UCSD-AML1 (cell line): ENCODE measurements at regions not wholly inside any gene's neighbourhood (a gene's known extent, or its start where the extent isn't known, plus 50 kb on each side); places are given as distances from the start of the nearest gene placed in this dataset.

ENCODE experiments used
- DNase-seq: peaks from one replicate; lab custom pipeline; 2025; ENCODE audit not compliant: unreplicated experiment; lab: John Stamatoyannopoulos, UW

GRCh38 chr1:13965770-13966398 is 265.9 kb downstream of the PRDM2 start:
- no peak for DNase-seq

- DNase-seq, result no peak
Measured at GRCh38 chr1:13967707-13968106, 267.7 kb downstream of the PRDM2 start.

- no peak for DNase-seq
Measured at GRCh38 chr1:13968361-13968760, 268.4 kb downstream of the PRDM2 start.

GRCh38 chr1:13970631-13971247 is 270.8 kb downstream of the PRDM2 start:
- no peak for DNase-seq

GRCh38 chr1:13976485-13976884 is 276.5 kb downstream of the PRDM2 start:
- DNase-seq, result no peak

- DNase-seq, result no peak
Measured at GRCh38 chr1:13981142-13981541, 281.2 kb downstream of the PRDM2 start.

- no peak for DNase-seq
Measured at GRCh38 chr1:13983393-13983792, 283.4 kb downstream of the PRDM2 start.

- no peak for DNase-seq
Measured at GRCh38 chr1:13990939-13991338, 291.0 kb downstream of the PRDM2 start.

- DNase-seq, result no peak
Measured at GRCh38 chr1:13992489-13993285, 292.7 kb downstream of the PRDM2 start.

- no peak for DNase-seq
Measured at GRCh38 chr1:13994386-13994785, 294.4 kb downstream of the PRDM2 start.

GRCh38 chr1:13996334-13996733 is 296.3 kb downstream of the PRDM2 start:
- no peak for DNase-seq

- DNase-seq, result no peak
Measured at GRCh38 chr1:14003552-14003951, 303.6 kb downstream of the PRDM2 start.

- DNase-seq, result no peak
Measured at GRCh38 chr1:14009582-14009981, 309.6 kb downstream of the PRDM2 start.

GRCh38 chr1:14010476-14010875 is 310.5 kb downstream of the PRDM2 start:
- no peak for DNase-seq

GRCh38 chr1:14011132-14011531 is 311.1 kb downstream of the PRDM2 start:
- DNase-seq, result no peak

GRCh38 chr1:14011888-14012287 is 311.9 kb downstream of the PRDM2 start:
- no peak for DNase-seq

GRCh38 chr1:14014929-14015328 is 314.9 kb downstream of the PRDM2 start:
- no peak for DNase-seq

GRCh38 chr1:14015917-14016316 is 315.9 kb downstream of the PRDM2 start:
- DNase-seq, result no peak

- no peak for DNase-seq
Measured at GRCh38 chr1:14017531-14017961, 317.6 kb downstream of the PRDM2 start.

GRCh38 chr1:14019461-14019860 is 319.5 kb downstream of the PRDM2 start:
- no peak for DNase-seq

- DNase-seq, result no peak
Measured at GRCh38 chr1:14020006-14020405, 320.0 kb downstream of the PRDM2 start.

- DNase-seq, result no peak
Measured at GRCh38 chr1:14027099-14027498, 327.1 kb downstream of the PRDM2 start.
